Loucy (cell line): ENCODE measurements at regions not wholly inside any gene's neighbourhood (a gene's known extent, or its start where the extent isn't known, plus 50 kb on each side); places are given as distances from the start of the nearest gene placed in this dataset.

ENCODE experiments used
- EZH2phosphoT487 ChIP-seq: fragments of 200-600 bp; IDR thresholded peaks from 2 replicates; pipeline ENCODE4 v1.6.1; 2018; ENCODE audit warnings: antibody characterized with exemption, mild to moderate bottlenecking, moderate library complexity, borderline replicate concordance
- TF ChIP-seq, protein P1 (sequence below): fragments of 200-600 bp; sonication (generic); conservative IDR thresholded peaks from 2 replicates; pipeline ENCODE4 v1.5.1; 2014; ENCODE audit warnings: mild to moderate bottlenecking, antibody characterized with exemption, low read length

DNA sequence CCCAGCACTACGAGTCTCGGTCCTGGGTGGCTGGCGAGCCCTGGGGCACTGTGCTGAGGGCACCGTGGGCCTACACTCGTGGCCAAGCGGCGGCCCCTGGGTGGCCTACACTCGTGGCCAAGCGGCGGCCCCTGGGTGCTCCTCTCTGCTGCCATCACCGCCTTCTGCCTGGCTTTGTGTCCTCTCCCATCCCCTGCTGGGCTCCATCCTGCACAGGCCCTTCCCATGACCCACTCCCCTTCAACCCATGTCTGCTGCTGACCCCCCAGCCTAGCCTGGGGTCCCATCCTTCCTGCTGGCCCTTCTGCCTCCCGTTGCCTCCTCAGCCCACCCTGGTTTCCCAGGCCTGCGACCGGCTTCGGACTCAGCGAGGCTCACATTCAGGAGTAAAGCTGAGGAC is 87.4 kb upstream of the CLDN5 start:
- no peak for TF ChIP-seq EZH2phosphoT487
- TF ChIP-seq, protein P1, sequence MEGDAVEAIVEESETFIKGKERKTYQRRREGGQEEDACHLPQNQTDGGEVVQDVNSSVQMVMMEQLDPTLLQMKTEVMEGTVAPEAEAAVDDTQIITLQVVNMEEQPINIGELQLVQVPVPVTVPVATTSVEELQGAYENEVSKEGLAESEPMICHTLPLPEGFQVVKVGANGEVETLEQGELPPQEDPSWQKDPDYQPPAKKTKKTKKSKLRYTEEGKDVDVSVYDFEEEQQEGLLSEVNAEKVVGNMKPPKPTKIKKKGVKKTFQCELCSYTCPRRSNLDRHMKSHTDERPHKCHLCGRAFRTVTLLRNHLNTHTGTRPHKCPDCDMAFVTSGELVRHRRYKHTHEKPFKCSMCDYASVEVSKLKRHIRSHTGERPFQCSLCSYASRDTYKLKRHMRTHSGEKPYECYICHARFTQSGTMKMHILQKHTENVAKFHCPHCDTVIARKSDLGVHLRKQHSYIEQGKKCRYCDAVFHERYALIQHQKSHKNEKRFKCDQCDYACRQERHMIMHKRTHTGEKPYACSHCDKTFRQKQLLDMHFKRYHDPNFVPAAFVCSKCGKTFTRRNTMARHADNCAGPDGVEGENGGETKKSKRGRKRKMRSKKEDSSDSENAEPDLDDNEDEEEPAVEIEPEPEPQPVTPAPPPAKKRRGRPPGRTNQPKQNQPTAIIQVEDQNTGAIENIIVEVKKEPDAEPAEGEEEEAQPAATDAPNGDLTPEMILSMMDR, result no peak
